NCI-H526 treated with DMSO at 0.1 percent for 48 hours (cell line): ENCODE measurements at regions not wholly inside any gene's neighbourhood (a gene's known extent, or its start where the extent isn't known, plus 50 kb on each side); places are given as distances from the start of the nearest gene placed in this dataset.

Experiments
- DNase-seq: peaks from one replicate; lab custom pipeline; 2025; lab: John Stamatoyannopoulos, UW

DNA sequence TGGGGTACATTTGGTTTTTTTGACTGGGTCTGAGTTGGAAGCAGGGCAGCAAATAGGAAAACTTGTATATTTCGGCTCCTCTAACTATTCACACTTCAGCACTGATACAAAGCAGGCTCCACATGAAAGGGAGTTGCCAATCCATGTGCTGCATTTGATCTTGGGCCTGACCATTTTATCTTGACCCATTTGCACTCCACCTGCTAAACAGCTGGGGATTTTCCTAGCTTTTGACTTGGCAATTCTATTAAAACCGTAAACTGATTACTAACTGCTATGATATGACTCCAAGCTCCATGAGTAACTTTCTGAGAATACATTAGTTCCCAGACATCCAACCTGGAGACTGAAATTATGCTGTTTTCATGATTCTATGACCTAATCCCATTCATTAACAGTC, 797.1 kb downstream of the BCL11B start:
- no peak for DNase-seq

DNA sequence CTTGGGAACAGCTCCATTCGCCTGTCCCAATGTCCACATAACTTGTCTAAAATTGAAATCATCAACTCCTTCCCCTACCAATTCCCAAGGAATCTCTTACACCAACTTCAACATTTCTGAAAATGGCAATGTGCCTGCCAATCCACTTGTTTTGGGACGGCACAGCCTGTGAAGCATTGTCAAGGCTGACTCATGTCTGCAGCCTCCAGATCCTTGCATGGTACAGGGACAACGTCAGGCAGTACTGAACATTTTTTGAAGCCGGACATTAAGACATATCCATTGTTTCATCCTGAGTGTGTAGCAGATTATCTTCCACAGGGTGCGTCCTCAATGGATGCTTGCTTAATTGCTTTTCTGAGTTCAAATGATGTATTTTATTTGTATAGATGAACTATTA, 794.1 kb downstream of the BCL11B start:
- no peak for DNase-seq

DNA sequence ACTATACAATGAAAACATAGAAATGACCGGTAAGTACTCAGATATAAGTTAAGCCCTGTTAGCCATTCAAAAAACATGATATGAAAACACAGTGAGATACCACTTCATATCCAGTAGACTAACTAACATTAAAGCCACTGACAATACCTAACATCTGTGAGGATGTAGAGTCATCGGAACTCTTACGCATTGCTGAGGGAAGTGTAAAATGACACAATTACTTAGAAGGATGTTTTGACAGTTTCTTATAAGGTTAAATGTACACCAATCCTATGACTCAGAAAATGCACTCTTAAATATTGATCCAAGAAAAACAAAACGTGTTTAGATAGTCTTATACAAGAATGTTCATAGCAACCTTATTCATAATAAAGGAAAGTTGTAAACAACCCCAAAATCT, 782.9 kb downstream of the BCL11B start:
- DNase-seq = no peak

DNA sequence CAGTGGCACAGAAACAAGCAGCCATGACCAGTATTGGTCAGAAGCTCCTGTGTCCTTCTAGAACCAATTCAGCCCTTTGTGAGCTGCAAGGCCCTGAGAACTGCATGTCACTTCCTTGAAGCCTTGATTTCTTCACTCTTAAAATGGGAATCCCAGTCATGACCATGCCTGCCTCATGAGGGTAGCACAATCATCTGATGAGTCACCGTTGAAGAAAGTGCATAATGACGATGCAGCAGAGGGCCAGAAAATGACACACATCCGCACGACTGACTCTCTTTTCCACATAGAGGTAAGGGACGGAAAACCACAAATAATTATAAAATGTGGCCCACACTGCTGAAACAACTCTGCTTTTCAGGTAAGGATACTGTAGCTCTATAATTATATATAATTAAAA, 777.4 kb downstream of the BCL11B start:
- DNase-seq = no peak

DNA sequence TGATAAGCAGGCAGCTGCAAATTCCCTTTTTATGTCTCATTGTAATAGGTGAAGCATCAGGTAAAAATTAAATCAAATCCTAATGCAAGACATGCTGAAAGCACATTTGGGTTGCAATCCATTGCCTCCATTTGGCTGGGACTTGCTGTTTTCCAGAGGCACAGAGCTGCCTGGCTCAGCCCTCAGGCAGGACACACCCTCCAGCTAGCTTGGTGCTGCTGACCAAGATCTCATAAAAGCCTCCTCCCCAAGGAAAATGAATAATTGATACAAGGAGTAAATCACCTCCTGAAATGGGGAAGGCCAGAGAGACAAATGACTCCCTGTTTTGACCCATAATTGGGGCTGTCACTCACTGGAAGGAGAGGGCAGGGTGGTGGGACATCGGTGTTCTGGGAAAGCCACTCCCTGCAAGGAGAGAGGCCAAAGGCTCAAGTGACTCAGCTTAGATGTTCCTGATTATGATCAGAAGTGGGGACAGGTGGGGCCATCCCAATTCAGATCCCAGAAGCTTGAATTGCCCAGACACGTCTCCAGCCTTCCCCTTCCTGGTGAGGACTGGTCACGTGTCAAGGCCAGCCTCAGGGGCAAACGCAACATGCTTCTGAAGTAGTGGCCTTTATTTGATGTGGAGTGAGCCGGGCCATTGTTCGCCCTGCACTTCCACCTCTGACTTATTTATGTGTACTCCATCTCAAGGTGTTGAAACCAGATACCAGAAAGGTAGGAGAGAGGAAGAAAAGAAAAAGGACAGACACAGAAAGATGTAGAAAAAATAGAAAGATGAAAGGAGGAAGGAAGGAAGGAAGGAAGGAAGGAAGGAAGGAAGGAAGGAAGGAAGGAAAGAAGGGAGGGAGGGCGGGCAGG, 773.7 kb downstream of the BCL11B start:
- no peak for DNase-seq

DNA sequence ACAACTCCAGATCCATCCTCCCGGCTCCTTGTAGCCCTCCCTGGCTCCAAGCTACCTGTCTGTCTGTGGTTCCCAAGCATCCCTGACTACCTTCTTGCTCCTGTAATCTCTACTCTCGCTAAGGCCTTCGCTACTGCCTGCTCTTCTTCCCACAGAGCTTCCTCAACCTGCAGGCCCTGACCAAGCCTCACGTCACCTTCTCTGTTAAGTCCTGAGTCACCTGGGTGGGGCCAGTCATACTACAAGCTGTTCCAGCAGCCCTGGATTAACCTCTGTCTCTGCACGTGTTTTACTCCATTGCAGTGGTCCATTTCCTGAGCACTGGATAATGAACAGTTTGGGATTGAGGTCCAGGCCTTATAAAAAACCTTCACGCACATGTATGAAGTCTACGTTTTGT, 770.7 kb downstream of the BCL11B start:
- DNase-seq = no peak

DNA sequence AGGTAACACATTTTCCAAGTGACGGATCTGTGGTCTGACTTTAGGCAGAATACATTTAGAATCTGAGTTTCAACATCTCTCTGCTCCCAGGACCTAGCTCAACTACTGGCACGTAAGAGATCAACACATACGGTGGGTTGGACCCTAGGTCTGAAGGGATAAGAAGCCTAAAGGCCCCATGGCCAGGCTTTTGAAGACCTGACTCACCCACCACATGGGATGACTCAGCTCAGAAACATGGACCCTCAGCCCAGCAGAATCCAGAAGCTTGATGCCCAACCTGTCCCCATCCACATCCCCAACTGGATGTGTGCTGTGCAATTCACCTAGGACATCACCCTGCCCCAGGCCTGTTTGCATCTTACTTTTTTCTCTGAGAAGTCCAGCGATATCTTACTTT, 770.2 kb downstream of the BCL11B start:
- no peak for DNase-seq

DNA sequence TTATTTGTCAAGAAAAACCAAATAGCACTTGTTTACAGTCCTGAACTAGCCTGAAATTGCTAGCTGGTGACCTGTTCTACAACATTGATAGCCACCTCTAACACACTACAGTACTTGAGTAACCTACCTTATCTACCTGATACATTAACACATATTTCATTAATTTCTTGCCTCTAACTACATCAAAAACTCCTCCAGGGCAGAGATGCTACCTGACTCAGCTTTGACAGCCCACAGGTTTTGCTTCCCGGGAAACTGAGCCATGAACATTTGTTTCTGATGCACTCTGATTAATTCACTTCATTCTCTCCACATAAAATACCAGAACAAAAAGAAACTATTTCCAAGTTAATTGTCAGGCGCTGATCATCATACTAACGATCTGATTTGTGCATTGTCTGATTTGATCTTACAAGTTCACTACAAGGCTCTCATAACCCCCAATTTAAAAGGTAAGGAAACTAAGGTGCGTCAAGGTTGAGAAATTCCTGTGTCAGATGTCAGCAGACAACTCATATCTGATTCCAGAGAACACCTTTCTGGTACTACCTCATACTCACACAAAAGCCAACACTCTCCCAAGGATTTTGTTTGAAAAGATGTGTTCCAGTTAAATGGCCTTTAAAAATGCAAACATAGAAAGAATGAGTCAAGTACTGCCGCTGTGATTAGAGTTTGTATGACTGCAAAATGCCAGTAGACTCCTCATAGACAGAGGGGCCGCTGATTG, 768.7 kb downstream of the BCL11B start:
- DNase-seq = no peak

DNA sequence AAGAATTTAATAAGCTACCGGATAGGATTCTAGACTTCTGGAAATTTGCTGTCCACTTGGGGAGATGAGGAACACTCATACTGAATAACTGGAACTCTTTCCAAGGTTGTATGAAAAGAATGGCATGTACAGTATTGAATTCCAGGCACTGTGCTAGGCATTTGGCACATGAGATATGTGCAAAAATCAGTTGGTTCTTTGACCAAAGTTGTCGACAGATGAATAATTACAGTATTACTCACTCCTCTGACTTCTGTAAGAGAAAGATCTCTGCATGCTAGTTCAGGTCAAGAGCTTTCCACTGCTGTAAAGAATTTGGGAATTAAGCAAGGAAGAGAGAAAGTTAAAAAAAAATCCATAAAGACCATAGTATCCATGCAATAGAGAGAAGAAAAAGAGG, 764.7 kb downstream of the BCL11B start:
- no peak for DNase-seq

DNA sequence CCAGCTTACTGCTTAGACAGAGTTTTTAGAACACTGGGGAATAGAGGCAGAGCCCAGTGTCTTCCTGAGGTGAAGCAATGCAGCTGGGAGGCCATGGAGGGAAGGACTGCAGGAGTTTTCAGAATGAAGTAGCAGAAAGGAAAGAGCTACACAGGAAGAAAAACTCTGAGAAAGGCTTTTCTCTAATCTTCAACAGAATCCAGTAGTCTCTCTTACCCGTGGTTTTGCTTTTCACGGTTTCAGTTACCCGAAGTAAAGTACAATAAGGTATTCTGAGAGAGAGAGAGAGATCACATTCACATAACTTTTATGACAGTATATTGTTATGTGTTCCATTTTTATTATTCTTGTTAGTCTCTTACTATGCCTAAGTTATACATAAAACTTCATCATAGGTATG, 761.6 kb downstream of the BCL11B start:
- no peak for DNase-seq

DNA sequence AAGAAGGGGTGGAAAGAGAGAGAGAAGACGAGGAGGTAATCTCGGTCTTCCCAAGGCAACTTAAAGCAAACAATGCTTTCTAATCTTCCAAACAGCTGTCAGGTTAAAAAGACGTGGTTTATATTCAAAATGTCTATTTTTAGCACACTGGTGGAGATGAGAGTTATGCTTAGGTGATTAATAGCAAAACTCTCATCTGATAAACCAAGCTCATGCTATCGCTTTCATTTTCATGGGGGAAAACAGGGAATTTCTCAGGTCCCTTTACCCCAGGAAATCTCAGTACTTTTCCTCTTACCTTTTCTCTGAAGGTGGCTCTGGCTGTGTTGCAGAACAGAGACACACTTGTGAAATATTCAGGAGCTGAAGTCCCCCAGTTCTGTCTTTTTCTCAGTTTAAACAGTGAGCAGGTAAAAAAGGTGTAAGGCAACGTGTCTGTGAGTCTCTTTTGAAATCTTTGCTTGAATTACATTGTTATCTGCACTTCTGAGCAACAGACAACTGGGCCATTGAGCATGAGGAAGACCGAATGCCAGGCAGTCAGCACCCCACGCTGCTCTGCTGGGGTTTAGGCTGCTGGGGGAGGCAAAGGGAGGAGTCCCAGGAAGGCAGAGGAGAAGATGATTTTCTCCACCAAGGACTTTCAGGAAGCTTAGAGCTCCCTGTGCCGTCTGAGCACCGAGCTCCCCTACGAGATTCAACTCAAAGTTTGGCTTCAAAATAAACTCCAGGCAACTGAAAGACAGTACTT, 759.3 kb downstream of the BCL11B start:
- DNase-seq = no peak

DNA sequence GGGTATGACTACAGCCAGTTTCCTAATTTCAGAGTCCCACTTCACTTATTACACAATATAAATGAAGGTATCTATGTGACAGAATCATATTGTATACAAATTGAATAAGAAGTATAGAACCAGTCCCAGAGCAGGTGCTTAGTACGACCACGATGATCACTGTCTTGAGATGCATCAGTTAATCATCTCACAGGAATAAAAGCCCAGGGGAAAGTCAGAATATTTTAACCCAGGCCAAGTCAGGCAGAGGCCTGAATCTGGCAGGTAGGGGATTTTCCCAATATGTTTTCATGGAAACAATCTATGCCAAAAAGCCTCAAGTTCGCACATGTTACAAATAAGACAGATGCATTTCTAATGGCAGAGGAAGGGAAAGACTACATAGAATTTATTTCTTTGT, 758.4 kb downstream of the BCL11B start:
- no peak for DNase-seq

DNA sequence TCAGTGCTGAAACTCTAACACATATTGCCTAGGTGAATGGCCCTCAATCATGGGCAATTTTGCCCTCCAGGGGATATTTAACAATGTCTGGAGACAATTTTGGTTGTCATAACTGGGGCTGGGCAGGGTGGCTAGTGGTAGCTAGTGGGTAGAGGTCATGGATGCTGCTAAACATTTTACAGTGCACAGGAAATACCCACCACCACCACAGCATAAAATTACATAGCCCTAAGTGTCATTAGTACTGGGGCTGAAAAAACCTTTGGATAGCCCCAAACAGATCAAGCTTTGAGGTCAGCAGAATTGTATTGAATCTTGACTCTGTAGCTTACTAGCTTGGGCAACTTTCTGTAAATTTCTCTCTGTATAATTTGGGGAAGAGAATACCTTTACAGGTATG, 758.0 kb downstream of the BCL11B start:
- DNase-seq = no peak

DNA sequence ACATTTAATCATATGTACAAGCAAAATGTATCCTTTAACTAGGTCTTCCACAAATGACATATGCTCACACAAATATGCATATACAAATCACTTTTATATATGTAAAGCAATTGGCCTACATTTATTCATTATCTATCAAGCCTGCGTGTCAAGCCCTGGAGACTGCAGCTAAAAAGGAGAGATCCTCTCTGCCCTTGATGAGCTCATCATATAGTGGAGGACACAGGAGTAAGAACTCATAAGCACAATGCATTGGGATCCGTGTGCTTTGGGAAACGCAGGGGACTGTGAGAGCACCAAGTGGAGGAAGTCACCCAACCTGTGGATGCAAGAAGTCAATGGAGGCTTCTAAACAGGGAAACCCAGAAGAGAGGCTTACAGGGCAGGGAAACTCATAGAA, 735.7 kb downstream of the BCL11B start:
- DNase-seq = no peak

DNA sequence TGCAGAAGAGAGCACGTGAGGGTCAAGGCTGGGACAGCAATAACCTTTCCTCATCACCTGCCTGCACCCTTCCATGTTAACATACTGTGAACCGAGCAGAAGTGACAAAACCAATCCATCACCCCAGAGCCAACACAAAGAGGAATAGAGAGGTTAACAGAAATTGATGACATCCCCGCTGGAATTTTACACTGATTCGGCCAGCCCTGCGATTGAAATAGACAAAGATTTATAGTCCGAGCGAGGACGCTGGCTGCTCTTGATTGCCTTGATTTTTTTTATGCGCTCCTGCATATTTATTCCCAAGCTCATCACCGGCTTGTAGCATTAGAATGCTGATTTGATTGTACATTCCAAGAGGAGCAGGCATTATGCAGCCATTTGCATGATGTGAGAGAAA, 729.7 kb downstream of the BCL11B start:
- no peak for DNase-seq

DNA sequence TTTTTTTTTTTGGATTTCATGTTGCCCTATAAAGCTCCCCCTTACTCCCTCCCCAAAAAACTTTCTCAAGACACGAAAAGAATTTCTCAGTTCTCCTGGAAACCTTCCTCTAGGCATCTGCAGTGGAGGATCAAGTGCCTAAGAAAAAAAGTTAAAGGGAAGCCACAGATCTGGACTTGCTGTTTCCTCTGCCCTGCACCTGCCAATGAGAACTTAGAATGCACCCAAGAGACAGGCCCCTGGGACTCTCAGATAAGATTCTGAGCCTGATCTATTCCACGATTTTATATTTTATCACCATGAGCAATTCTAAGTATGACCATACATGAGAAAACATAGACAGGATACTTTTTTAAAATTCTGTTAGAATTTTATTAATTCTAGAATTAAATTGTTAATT, 728.9 kb downstream of the BCL11B start:
- no peak for DNase-seq

DNA sequence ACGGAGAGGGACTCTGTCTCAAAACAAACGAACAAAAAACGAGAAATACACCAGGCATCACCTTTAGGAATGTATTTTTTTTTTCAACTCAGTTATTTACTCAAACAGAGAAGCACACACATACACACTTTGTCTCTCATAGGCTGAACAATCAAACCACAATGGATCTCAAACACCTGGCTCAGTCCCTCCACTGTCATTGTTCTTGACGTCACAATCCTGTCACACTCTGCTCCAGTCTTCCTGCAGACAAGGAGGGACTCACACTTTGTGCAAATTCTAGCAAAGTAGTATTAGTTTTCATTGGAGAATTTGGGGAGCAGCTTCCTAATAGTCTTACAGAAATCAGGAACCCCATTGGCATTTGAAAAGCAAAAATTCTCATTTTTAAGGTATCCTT, 727.8 kb downstream of the BCL11B start:
- no peak for DNase-seq

DNA sequence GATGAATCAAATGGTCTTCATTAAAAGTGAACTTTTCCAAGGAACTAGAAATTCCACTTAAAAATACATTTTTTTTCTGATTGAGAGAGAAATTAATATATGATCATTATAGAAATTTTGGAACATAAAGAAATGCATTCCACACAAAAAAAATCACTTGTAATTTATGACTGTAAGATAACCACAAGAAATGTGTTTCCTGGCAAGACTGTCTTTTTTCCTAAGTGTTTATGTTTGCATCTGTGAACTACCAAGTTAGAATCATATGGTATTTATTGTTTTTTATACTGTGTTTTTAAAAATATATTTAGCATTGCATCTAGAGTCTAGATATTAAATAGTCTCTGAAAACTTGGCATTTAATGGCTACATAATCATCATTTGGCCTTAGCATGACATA, 726.8 kb downstream of the BCL11B start:
- no peak for DNase-seq

DNA sequence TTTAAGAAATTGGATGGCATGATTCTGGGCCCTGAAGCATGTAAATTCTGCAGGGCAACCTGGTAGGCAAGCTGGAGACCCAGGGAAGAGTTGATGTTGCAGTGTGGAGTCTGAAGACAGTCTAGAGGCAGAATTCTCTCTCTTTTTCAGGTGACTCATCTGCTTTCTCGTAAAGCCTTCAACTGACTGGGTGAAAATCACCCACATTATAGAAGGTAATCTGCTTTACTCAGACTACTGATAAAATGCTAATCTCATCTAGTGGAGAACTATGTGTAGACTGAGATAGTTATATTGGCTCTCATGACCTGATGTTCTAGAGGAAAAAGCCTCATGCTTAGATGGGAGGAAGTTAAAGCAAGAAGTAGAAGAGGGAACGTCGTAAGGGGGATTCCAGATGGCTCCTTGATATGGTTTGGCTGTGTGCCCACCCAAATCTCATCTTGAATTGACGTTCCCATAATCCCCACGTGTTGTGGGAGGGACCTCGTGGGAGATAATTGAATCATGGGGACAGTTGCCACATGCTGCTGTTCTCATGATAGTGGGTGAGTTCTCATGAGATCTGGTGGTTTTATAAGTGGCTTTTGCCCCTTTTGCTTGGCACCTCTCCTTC, 723.8 kb downstream of the BCL11B start:
- no peak for DNase-seq

DNA sequence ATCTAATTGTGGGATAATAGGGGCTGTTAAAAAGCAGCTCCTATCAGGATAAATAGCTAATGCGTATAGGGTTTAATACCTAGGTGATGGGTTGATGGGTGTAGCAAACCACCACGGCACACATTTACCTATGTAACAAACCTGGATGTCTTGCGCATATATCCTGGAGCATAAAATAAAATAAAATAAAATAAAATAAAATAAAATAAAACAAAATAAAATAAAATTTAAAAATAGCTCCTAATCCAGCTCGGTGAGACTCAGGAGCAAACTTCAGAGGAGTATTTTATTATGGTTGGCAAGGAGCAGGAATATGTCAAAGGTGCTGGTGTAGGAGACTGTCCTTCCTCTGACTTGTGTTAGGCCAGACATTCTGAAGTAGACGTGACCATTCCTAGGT, 721.0 kb downstream of the BCL11B start:
- DNase-seq = no peak

DNA sequence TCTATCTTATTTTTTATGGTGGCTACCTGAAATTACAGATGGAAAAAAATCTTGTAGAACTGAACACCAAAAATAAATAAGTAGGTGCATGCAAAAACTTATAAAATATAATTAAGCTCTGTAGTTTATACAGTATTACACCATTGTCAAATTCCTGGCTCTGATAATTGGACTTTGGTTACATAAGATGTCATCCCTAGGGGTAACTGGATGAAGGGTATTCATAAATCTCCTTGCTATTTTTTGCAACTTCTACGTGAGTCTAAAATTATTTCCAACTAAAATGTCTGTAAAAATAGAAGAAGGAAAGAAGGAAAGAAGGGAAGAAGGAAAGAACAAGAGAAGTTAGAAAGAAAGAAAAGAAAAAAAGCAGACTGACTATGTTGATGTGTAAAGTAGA, 716.6 kb downstream of the BCL11B start:
- DNase-seq = no peak

DNA sequence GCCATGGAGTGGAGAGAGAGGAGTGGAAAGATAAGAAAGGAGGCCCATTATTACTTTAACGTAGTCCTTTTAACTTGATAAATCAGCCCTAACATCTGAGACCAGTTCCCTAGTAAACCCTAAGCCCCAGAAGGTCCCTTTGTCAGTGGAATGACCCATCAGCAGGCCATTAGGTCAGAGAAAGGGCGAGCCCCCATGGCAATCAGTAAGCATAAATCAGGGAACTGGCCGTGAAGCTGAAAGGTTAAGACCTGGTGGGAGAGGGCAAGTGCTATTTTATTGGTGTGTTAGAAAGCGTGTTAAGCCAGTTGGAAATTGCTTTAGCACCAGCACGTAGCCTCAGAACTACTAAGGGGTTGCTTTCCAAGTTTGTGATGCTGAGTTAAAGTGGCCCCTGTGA, 708.0 kb downstream of the BCL11B start:
- no peak for DNase-seq

DNA sequence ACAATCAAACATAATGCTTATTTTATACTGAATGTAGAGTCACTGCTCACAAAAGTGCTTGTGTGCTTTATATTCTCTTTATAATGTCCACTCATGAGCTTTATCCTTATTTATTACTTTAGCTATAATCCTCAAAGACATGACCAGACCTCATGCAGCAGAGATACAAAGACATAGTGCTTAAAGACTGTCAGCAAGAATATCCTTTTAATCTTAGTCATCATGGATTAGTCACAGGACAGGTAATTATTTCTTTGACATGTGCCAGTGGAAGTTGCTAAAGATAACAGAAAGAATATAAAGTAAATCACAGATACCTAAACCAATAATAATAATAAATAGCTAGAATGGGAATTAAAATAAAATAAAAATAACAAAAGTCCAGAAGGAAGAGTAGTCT, 707.5 kb downstream of the BCL11B start:
- DNase-seq = no peak
